HG02870 (cell line): ENCODE measurements at regions not wholly inside any gene's neighbourhood (a gene's known extent, or its start where the extent isn't known, plus 50 kb on each side); places are given as distances from the start of the nearest gene placed in this dataset.

Experiments
- ATAC-seq: cut with Tn5 transposase; IDR thresholded peaks from one replicate; pipeline ENCODE4 v1.9.1; 2021; ENCODE audit warnings: mild to moderate bottlenecking, moderate library complexity; ENCODE audit not compliant: unreplicated experiment

GRCh38 chr11:80593648-80594374, 1153.0 kb upstream of the TENM4 start:
- ATAC-seq: no peak

DNA sequence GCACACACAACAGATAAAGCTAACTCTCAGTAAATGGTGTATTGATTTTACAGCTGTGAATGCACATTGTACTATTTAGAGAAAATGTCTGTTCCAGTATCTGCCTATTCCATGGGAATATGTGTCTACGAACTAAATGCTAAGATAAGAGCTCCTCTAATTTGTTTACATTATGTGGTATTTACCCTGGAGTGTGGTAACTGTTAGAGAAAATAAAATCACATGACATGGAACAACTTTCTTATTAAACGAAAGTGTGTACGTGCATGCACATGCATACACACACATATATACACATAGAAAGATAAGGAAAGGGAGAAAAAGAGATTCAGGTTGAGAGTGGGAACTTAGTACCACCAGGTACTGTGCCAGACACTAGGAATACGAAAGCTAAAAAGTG, 1151.7 kb upstream of the TENM4 start:
- no peak for ATAC-seq

DNA sequence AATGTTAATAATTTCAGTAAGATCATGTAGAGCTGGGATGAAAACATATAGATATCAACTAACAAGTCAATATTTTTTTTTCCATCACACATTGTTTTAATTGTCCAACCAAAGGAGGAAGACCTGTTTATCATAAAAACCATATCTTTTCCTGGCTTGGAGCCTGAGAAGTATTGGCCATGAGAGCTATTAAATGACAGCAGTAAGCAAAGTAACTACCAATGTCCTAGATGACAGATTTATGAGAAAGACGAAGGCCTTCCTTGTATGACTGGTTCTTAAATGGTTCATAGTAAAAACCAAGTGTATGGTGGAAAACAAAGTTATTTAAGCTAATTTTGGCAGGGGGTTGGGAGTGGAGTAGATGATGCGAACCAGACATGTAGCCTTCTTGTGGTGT, 1147.1 kb upstream of the TENM4 start:
- no peak for ATAC-seq

DNA sequence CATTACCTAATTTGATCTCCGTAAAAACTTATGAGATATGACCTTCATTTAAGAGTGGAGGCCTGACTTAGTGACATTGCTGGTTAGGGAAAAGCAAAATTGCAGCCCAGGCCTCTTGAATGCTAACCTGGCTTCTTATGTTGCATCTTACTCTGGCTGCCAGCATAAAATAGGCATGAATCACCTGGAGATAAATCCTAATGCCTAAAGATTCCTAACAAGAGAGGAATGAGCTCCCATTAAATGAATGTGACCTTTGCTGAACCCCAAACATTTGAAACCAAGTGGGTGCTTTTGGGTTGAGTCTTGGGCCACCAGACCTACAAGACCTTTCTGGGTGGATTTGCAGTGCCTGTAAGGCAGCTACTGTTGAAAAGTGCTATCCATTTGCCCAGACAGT, 1145.6 kb upstream of the TENM4 start:
- no peak for ATAC-seq

DNA sequence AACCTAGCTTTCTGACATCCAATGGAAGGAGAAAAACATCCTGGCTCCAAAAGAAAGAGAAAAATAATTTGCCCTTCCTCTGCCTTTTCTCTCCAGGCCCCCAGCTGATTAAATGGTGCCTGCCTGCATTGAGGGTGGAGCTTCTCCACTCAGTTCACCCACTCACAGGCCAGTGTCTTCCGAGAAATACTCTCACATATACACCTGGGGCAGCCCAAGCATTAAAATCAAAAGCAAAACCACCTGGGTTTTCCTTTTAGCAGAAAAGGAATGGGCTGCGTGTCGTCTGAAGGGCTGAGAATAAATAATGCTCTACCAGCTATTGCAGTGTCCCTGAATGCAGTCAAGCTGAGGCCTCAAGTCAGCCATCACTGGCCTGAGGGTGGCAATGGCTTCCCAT, 1143.8 kb upstream of the TENM4 start:
- no peak for ATAC-seq

DNA sequence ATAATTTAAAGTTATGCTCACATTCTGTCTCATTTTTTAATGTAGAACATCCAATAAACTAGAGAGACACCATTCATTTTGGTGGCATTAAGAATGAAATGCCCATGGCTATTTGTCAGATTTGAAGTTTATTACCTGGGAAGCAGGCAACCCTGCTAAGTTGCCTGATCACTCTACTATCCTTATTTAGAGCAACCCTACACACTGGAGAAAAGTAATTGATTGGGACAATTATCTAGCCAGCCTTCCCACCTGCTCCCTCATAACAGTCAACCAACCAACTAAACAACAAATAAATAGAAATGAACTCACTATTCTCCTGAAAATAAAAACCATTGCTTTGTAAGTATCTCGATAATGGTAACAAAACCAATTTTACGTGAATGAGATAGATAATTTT, 1129.0 kb upstream of the TENM4 start:
- no peak for ATAC-seq

DNA sequence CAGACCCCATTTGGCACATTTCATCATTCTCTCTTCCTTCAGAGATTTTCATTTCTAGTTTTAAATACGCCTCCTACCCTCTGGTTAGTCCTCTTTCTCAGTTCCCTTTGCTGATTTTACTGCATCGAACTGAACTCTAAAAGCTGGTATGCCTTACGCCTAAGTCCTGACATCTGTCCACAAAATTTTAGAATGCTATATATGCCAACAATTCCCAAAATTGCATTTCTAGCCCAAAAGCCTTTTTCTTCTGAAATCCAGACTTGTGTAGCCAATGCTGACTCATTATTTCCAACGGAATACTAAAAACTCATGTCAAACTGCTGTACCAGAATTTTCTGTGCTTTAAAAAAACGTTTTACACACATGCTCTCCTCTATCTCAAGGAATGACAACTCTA, 1124.4 kb upstream of the TENM4 start:
- no peak for ATAC-seq

GRCh38 chr11:80562523-80563125, 1121.8 kb upstream of the TENM4 start:
- ATAC-seq: no peak

- no peak for ATAC-seq
Observed at GRCh38 chr11:80559942-80560341, 1119.1 kb upstream of the TENM4 start.

- no peak for ATAC-seq
Observed at GRCh38 chr11:80553565-80553964, 1112.7 kb upstream of the TENM4 start.

DNA sequence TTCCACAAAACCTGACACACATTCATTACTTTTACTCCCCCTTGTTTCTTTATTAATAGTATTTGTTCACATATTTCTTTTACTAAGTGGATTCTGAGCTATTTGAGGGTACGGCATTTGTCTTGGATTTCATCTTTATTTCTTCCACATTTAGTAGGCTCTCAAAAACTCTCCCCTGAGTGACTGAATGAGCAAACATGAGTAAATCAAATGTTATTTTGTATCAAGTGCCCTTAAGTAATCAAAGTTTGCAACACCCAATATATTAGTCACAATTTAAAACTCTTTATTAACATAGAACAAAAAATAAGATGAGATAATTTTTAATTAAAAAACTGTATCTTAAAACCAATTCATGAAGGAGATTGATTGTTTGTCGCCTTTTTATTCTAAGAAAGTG, 1101.9 kb upstream of the TENM4 start:
- ATAC-seq: no peak

DNA sequence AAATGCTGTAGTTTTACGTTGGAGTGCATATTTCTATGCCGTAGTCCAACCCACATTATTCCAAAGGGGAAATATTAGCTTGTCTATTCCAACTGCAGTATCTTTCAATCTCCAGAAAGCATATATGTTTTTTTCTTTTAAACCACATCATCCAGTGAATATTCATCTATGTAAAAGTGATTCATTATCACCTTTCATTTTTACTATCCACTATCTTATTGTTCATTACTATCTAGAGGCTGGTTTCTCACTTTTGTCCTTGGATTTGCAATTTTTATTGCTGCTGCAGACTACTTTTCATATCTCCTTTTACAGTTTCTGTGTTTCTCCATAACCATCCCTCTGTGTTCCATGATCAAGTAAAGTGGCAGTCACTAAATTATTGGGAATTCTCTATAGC, 1097.2 kb upstream of the TENM4 start:
- ATAC-seq: no peak

GRCh38 chr11:80533463-80533862, 1092.6 kb upstream of the TENM4 start:
- ATAC-seq: no peak

- no peak for ATAC-seq
Observed at GRCh38 chr11:80532633-80533232, 1091.9 kb upstream of the TENM4 start.

DNA sequence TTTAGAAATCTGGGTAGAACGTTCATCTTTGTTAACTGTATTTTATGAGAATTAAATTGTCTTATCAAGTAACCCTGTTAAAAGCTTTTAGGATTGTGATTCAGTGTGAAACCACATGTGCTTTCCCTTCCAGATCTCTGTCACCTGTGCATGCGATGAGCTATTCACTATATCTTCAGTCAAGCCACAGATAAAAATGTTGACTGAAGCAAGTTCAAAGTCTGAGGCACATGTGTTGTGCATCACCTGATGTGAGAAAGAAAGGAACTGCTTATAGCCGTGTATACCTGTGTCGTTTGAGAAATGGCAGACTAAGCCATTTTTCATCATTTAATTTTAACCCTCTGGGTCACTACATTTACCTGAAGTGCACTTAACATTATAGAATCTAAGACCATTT, 1088.9 kb upstream of the TENM4 start:
- no peak for ATAC-seq

DNA sequence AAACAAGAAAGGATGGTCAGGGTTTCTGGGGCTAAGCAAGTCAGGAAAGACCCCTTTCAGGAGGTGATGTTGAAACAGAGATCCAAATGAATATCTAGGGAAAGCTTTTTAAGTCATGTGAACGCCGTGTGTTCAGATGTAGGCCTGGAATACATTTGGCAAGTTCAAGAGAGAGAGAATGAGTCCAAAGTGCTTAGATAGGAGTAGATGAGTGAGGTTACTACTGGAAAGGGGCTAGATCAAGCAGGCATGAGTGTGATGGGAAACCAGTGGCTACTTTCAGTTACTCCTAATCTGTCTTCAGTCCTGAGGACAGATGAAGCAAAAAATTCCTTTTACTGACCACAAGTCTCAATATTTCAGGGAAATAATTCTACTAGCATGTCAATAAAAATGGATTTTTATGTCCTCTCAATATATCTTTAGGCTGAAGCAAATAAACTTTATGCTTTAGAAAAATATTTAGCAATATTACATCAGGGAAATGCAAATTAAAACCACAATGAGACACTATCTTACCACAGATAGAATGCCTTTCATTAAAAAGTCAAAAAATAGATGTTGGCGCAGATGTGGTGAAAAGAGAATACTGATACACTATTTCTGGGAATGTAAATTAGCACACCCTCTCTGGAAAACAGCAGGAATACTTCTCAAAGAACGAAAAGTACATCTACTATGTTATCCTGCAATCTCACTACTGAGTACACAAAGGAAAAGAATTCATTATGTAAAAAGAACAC, 1085.0 kb upstream of the TENM4 start:
- ATAC-seq: no peak

- no peak for ATAC-seq
Observed at GRCh38 chr11:80524349-80524748, 1083.5 kb upstream of the TENM4 start.

DNA sequence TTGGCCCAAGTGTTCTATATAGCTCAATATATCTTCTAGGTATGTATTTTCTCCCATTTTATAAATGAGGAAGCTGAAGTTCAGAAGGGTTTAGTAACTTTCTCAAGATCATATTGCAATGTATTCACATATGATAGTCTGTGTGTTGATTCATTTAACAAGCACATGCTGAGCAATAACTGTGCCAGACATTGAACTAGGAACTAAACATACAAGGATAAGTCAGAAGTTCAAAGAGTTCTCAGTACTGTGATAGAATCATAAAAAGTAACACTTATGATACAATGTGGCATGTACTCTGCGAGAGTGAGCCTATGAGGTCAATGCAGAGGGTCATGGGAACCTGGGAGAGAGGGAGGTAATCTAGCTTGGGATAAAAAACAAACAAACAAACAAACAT, 1082.2 kb upstream of the TENM4 start:
- no peak for ATAC-seq

DNA sequence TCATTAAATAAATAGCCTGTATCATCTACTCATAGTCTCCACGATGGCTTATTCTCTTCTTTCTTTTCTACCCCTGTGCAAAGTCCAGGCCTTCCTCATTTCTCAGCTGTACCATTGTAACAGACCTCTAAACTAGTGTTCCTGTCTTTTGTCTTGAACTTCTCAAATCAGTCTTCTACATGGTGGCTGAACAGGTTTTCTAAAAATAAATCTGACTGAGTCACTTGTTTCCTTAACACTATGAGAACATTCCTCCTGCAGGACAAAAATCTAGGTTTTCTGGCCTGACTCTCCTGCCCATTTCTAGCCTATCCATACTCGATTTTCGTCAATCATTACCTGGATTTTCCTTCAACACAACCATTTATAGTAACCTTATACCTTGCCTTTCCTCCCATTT, 1080.8 kb upstream of the TENM4 start:
- ATAC-seq: no peak

- no peak for ATAC-seq
Observed at GRCh38 chr11:80520507-80520887, 1079.7 kb upstream of the TENM4 start.

- no peak for ATAC-seq
Observed at GRCh38 chr11:80519596-80520506, 1079.0 kb upstream of the TENM4 start.
